Activated T-cell treated with anti-CD3 and anti-CD28 coated beads, Interleukin-2, amount 50 U/mL, for 48 hours (primary cell): ENCODE measurements at regions not wholly inside any gene's neighbourhood (a gene's known extent, or its start where the extent isn't known, plus 50 kb on each side); places are given as distances from the start of the nearest gene placed in this dataset.
A peak's percentile ranks its signal among the peaks of the same experiment; 100 is the strongest.
"Not testable (repeated sequence)": the region's sequence is repeated elsewhere in the genome, so short reads cannot be mapped to it uniquely, and the experiment has no call there.

ENCODE experiments used
- DNase-seq, 2 experiments: peaks; one replicate each; pipeline ENCODE4 v3.0.0-alpha.2; 2020

GRCh38 chr4:189207872-189208271, 732.8 kb upstream of the FRG1 start:
- no peak for DNase-seq

- DNase-seq = no peak
These were observed 725.1 kb upstream of the FRG1 start for GRCh38 chr4:189215574-189215973.

GRCh38 chr4:189221691-189222090, 719.0 kb upstream of the FRG1 start:
- no peak for DNase-seq

- DNase-seq = no peak
These were observed 711.9 kb upstream of the FRG1 start for GRCh38 chr4:189228726-189229125.

GRCh38 chr4:189232274-189232673, 708.4 kb upstream of the FRG1 start:
- no peak for DNase-seq

- peak in 1 of 2 experiments; percentile 21 for DNase-seq
These were observed 706.9 kb upstream of the FRG1 start for GRCh38 chr4:189233754-189234153.

GRCh38 chr4:189234948-189235347, 705.7 kb upstream of the FRG1 start:
- DNase-seq = peak in 1 of 2 experiments; percentile 27

- DNase-seq = no peak
These were observed 705.1 kb upstream of the FRG1 start for GRCh38 chr4:189235599-189235998.

- not testable (repeated sequence) for DNase-seq
These were observed 704.4 kb upstream of the FRG1 start for GRCh38 chr4:189236321-189236720.

GRCh38 chr4:189237340-189237739, 703.3 kb upstream of the FRG1 start:
- DNase-seq = no peak

- no peak for DNase-seq
These were observed 685.0 kb upstream of the FRG1 start for GRCh38 chr4:189255636-189256035.

- no peak for DNase-seq
These were observed 679.2 kb upstream of the FRG1 start for GRCh38 chr4:189261475-189261874.

- no peak for DNase-seq
These were observed 675.2 kb upstream of the FRG1 start for GRCh38 chr4:189265515-189265914.

GRCh38 chr4:189267312-189267965, 673.2 kb upstream of the FRG1 start:
- DNase-seq = no peak

- DNase-seq = no peak
These were observed 662.0 kb upstream of the FRG1 start for GRCh38 chr4:189278597-189279165.

- DNase-seq = no peak
These were observed 661.5 kb upstream of the FRG1 start for GRCh38 chr4:189279188-189279587.

- no peak for DNase-seq
These were observed 655.3 kb upstream of the FRG1 start for GRCh38 chr4:189285377-189285776.

GRCh38 chr4:189291939-189292338, 648.7 kb upstream of the FRG1 start:
- no peak for DNase-seq

- no peak for DNase-seq
These were observed 647.2 kb upstream of the FRG1 start for GRCh38 chr4:189293459-189293858.

GRCh38 chr4:189294574-189294973, 646.1 kb upstream of the FRG1 start:
- no peak for DNase-seq

- no peak for DNase-seq
These were observed 641.0 kb upstream of the FRG1 start for GRCh38 chr4:189299706-189300105.

GRCh38 chr4:189301692-189302091, 639.0 kb upstream of the FRG1 start:
- DNase-seq = no peak

GRCh38 chr4:189302719-189303118, 638.0 kb upstream of the FRG1 start:
- no peak for DNase-seq

- DNase-seq = no peak
These were observed 636.5 kb upstream of the FRG1 start for GRCh38 chr4:189304167-189304566.

- DNase-seq = no peak
These were observed 635.9 kb upstream of the FRG1 start for GRCh38 chr4:189304809-189305208.
